GM12878 (cell line): ENCODE measurements at regions not wholly inside any gene's neighbourhood (a gene's known extent, or its start where the extent isn't known, plus 50 kb on each side); places are given as distances from the start of the nearest gene placed in this dataset.

Source experiments
- ATAC-seq: fragments of 200-7000 bp; cut with Tn5 transposase; 3 replicates; pipeline ENCODE4 v1.9.1; 2020; ENCODE audit warnings: mild to moderate bottlenecking, moderate library complexity
- BruUV-seq: library from RNA; stranded (reverse); fragments of 400-500 nt; replicated peaks from 2 replicates; lab custom pipeline; 2021; lab: Mats Ljungman, UMichigan
- CTCF ChIA-PET: fragments of 300-600 bp; sonication (Branson Sonifier 250); formaldehyde crosslinking; extraction: SDS; loops from one replicate; lab custom pipeline; 2021; ENCODE audit warnings: inconsistent platforms; lab: Yijun Ruan, JAX
- POLR2A ChIA-PET: fragments of 350-600 bp; formaldehyde crosslinking; extraction: SDS; loops from one replicate; lab custom pipeline; 2021; ENCODE audit warnings: inconsistent platforms; lab: Charles Lee
- RAD21 ChIA-PET: fragments of 300-600 bp; sonication (Branson Sonifier 250); formaldehyde crosslinking; loops from one replicate; lab custom pipeline; 2023; ENCODE audit warnings: antibody characterized with exemption; ENCODE audit not compliant: unreplicated experiment; lab: Charles Lee
- SMC1A ChIA-PET: fragments of 300-600 bp; sonication (Branson Sonifier 250); formaldehyde crosslinking; loops from one replicate; lab custom pipeline; 2023; ENCODE audit not compliant: unreplicated experiment, uncharacterized antibody; lab: Charles Lee
- DNase-seq: peaks from one replicate; pipeline ENCODE4 v3.0.0-alpha.2; 2011; ENCODE audit warnings: low read depth, low spot score
- FAIRE-seq: peaks from 3 replicates; lab custom pipeline; 2011; peaks lifted over from hg19 to GRCh38; lab: Jason Lieb, UNC
- H2AFZ ChIP-seq: 2 replicates; pipeline ENCODE4 v1.6.0; 2011; ENCODE audit warnings: low read depth, low read length, control low read depth; ENCODE audit not compliant: control insufficient read depth
- H3K27ac ChIP-seq: 2 replicates; pipeline ENCODE4 v1.5.1; 2011; ENCODE audit warnings: control low read depth; ENCODE audit not compliant: control insufficient read depth, insufficient read depth
- H3K27me3 ChIP-seq, 2 experiments: replicated peaks in 1 of 2; 2 replicates each; pipeline versions ENCODE4 v1.6.0 to v1.6.1; 2011; ENCODE audit warnings: low read length in 1 of 2; ENCODE audit not compliant: control insufficient read depth in 2 of 2, insufficient read depth in 2 of 2
- H3K36me3 ChIP-seq, 2 experiments: 2 replicates each; pipeline ENCODE4 v1.5.1; 2011; ENCODE audit warnings: low read length in 1 of 2; ENCODE audit not compliant: control insufficient read depth in 2 of 2, insufficient read depth in 2 of 2
- H3K4me1 ChIP-seq: 2 replicates; pipeline ENCODE4 v1.6.1; 2011; ENCODE audit warnings: mild to moderate bottlenecking, low read length, moderate library complexity, mixed read lengths; ENCODE audit not compliant: control insufficient read depth, insufficient read depth
- H3K4me2 ChIP-seq: 2 replicates; pipeline ENCODE4 v1.6.0; 2011; ENCODE audit warnings: control low read depth; ENCODE audit not compliant: control insufficient read depth, insufficient read depth
- H3K4me3 ChIP-seq: fragments of 200-600 bp; sonication (generic); 2 replicates; pipeline ENCODE4 v1.5.1; 2016
- H3K79me2 ChIP-seq: 2 replicates; pipeline ENCODE4 v1.6.0; 2011; ENCODE audit warnings: low read length; ENCODE audit not compliant: control insufficient read depth, insufficient read depth
- H3K9ac ChIP-seq: 2 replicates; pipeline ENCODE4 v1.8.0; 2011; ENCODE audit warnings: low read length, control low read depth, mixed read lengths; ENCODE audit not compliant: control insufficient read depth, insufficient read depth
- H3K9me3 ChIP-seq: replicated peaks from 3 replicates; pipeline ENCODE4 v1.5.1; 2011; ENCODE audit warnings: mild to moderate bottlenecking, low read length; ENCODE audit not compliant: control insufficient read depth, insufficient read depth
- H4K20me1 ChIP-seq: 2 replicates; pipeline ENCODE4 v1.6.0; 2011; ENCODE audit not compliant: control insufficient read depth, insufficient read depth
- CUX1 ChIP-seq: IDR thresholded peaks from 2 replicates; pipeline ENCODE4 v1.6.1; 2012; ENCODE audit warnings: improper control_type of control experiment, low read depth, low read length; ENCODE audit not compliant: insufficient replicate concordance
- MEF2A ChIP-seq: IDR thresholded peaks from 2 replicates; pipeline ENCODE4 v1.6.1; 2011; ENCODE audit warnings: low read depth, mild to moderate bottlenecking, low read length, moderate library complexity; ENCODE audit not compliant: insufficient read depth
- NR2C1 ChIP-seq: fragments of 450-650 bp; IDR thresholded peaks from 2 replicates; pipeline ENCODE4 v1.6.1; 2017; ENCODE audit warnings: antibody characterized with exemption, mild to moderate bottlenecking, moderate library complexity
- NRF1 ChIP-seq: conservative IDR thresholded peaks from 2 replicates; pipeline ENCODE4 v1.6.1; 2011; ENCODE audit warnings: mild to moderate bottlenecking, low read depth, low read length, improper control_type of control experiment
- RB1 ChIP-seq: fragments of 450-650 bp; formaldehyde crosslinking; IDR thresholded peaks from 2 replicates; pipeline ENCODE4 v1.6.1; 2017; ENCODE audit warnings: mild to moderate bottlenecking, borderline replicate concordance
- SMC3 ChIP-seq: IDR thresholded peaks from 2 replicates; pipeline ENCODE4 v1.6.1; 2011; ENCODE audit warnings: low read length, improper control_type of control experiment, borderline replicate concordance
- WGBS: methylation state at CpG from one replicate; pipeline ENCODE4 v1.1.6; 2016; ENCODE audit warnings: low lambda C conversion rate; ENCODE audit not compliant: insufficient replicate concordance, insufficient coverage; ENCODE audit errors: missing lambda C conversion rate; 5-methylcytosine and 5-hydroxymethylcytosine counted together
- in situ Hi-C: fragments of 300-500 bp; cut with MboI; formaldehyde crosslinking; loops from 9 replicates; pipeline ENCODE4 v1.14.3; 2018; ENCODE audit warnings: mixed read lengths
- intact Hi-C: fragments of 100-400 bp; cut with micrococcal nuclease; formaldehyde crosslinking; loops from one replicate; pipeline ENCODE4 v1.14.2; 2022; ENCODE audit not compliant: unreplicated experiment
- TF ChIP-seq, protein P1 (sequence below): fragments of 450-650 bp; IDR thresholded peaks from 2 replicates; pipeline ENCODE4 v1.6.1; 2017; ENCODE audit warnings: antibody characterized with exemption, mild to moderate bottlenecking, moderate library complexity
- TF ChIP-seq, protein P2 (sequence below): IDR thresholded peaks from 2 replicates; pipeline ENCODE4 v1.6.1; 2011; ENCODE audit warnings: low read depth, mild to moderate bottlenecking, low read length, moderate library complexity, borderline replicate concordance; ENCODE audit errors: extremely low read depth

- 0% methylated on average over 1 of the region's 1 CpG for WGBS
- H3K9ac ChIP-seq = no peak overlapping the region
- POLR2A ChIA-PET = no interaction called here
- no peak for FAIRE-seq
- no TSS peak for BruUV-seq
- H3K4me1 ChIP-seq = no peaks in the 10 kb centered on the region
- TF ChIP-seq, protein P1, sequence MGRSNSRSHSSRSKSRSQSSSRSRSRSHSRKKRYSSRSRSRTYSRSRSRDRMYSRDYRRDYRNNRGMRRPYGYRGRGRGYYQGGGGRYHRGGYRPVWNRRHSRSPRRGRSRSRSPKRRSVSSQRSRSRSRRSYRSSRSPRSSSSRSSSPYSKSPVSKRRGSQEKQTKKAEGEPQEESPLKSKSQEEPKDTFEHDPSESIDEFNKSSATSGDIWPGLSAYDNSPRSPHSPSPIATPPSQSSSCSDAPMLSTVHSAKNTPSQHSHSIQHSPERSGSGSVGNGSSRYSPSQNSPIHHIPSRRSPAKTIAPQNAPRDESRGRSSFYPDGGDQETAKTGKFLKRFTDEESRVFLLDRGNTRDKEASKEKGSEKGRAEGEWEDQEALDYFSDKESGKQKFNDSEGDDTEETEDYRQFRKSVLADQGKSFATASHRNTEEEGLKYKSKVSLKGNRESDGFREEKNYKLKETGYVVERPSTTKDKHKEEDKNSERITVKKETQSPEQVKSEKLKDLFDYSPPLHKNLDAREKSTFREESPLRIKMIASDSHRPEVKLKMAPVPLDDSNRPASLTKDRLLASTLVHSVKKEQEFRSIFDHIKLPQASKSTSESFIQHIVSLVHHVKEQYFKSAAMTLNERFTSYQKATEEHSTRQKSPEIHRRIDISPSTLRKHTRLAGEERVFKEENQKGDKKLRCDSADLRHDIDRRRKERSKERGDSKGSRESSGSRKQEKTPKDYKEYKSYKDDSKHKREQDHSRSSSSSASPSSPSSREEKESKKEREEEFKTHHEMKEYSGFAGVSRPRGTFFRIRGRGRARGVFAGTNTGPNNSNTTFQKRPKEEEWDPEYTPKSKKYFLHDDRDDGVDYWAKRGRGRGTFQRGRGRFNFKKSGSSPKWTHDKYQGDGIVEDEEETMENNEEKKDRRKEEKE = no peak
- no peak for TF ChIP-seq NRF1
- TF ChIP-seq, all 136 proteins: peak for 0
- ChIA-PET CTCF (no interaction called here), SMC1A (no interaction called here), RAD21 (no interaction called here)
- Histone ChIP-seq H3K79me2 (no peaks in the 10 kb centered on the region), H3K27me3 (no peaks in the 10 kb centered on the region), H3K27ac (no peak overlapping the region), H2AFZ (no peak overlapping the region), H3K9me3 (no peaks in the 10 kb centered on the region), H4K20me1 (no peaks in the 10 kb centered on the region), H3K4me2 (no peak overlapping the region), H3K4me3 (no peak overlapping the region), H3K36me3 (no peaks in the 10 kb centered on the region)
- ATAC-seq (no peak), DNase-seq (no peak)
- intact Hi-C loops (no loop called here), in situ Hi-C loops (no loop called here)
Measured at GRCh38 chr2:222142027-222142426, 156.8 kb downstream of the PAX3 start.

GRCh38 chr2:222136106-222136630, 162.6 kb downstream of the PAX3 start:
- intact Hi-C loops = no loop called here
- Histone ChIP-seq H3K4me3 (no peak overlapping the region), H4K20me1 (no peaks in the 10 kb centered on the region), H3K4me1 (no peaks in the 10 kb centered on the region), H3K27ac (no peak overlapping the region), H3K4me2 (no peak overlapping the region), H3K9me3 (no peaks in the 10 kb centered on the region), H3K27me3 (no peaks in the 10 kb centered on the region), H2AFZ (no peak overlapping the region), H3K79me2 (no peaks in the 10 kb centered on the region), H3K9ac (no peak overlapping the region), H3K36me3 (no peaks in the 10 kb centered on the region)
- DNase-seq = no peak
- SMC1A ChIA-PET = no interaction called here
- RAD21 ChIA-PET = no interaction called here
- in situ Hi-C loops = no loop called here
- POLR2A ChIA-PET = no interaction called here
- CTCF ChIA-PET = interaction anchor here (0.9 kb wide), 1 partner anchor 111 kb away, joined by 3 read pairs; no protein-coding TSS in a partner anchor
- FAIRE-seq = no peak
- BruUV-seq = no TSS peak
- 13% methylated on average over 5 of the region's 5 CpGs for WGBS
- ATAC-seq = no peak
- no peak for TF ChIP-seq MEF2A
- TF ChIP-seq NR2C1 = no peak
- TF ChIP-seq SMC3 = no peak
- TF ChIP-seq RB1 = no peak
- no peak for TF ChIP-seq CUX1
- TF ChIP-seq, protein P2, sequence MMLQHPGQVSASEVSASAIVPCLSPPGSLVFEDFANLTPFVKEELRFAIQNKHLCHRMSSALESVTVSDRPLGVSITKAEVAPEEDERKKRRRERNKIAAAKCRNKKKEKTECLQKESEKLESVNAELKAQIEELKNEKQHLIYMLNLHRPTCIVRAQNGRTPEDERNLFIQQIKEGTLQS = no peak
